Thoracic aorta (tissue), 2 donors: ENCODE measurements at regions not wholly inside any gene's neighbourhood (a gene's known extent, or its start where the extent isn't known, plus 50 kb on each side); places are given as distances from the start of the nearest gene placed in this dataset.

Source experiments
- ATAC-seq: fragments of 150-250 bp; one replicate; pipeline ENCODE4 v1.8.0; 2017; ENCODE audit warnings: low read depth; ENCODE audit not compliant: insufficient number of reproducible peaks, low FRiP score
- DNase-seq: peaks from one replicate; pipeline ENCODE4 v3.0.0-alpha.2; 2020; ENCODE audit warnings: low spot score
- H3K27ac ChIP-seq, 2 donors: fragments of 200-600 bp; sonication (generic); 1 replicate in 1 of 2; 2 replicates in 1 of 2; pipeline ENCODE4 v1.5.1; 2016; ENCODE audit warnings: mild to moderate bottlenecking in 2 of 2, moderate library complexity in 2 of 2
- H3K27me3 ChIP-seq: fragments of 200-600 bp; sonication (generic); replicated peaks from 2 replicates; pipeline ENCODE4 v1.6.0; 2016; ENCODE audit warnings: mild to moderate bottlenecking; ENCODE audit not compliant: insufficient read depth
- H3K36me3 ChIP-seq: fragments of 200-600 bp; sonication (generic); one replicate; pipeline ENCODE4 v1.5.1; 2016
- H3K4me1 ChIP-seq, 2 donors: fragments of 200-600 bp; sonication (generic); 1 replicate in 1 of 2; 2 replicates in 1 of 2; pipeline versions ENCODE4 v1.5.1 to v1.6.0; 2016; ENCODE audit warnings: low read depth in 2 of 2, mild to moderate bottlenecking in 1 of 2; ENCODE audit not compliant: control insufficient read depth in 1 of 2
- H3K4me3 ChIP-seq: fragments of 200-600 bp; sonication (generic); 2 replicates; pipeline ENCODE4 v1.5.1; 2016; ENCODE audit warnings: mild to moderate bottlenecking
- H3K9me3 ChIP-seq: fragments of 200-600 bp; sonication (generic); 2 replicates; pipeline ENCODE4 v1.5.1; 2016
- CTCF ChIP-seq: fragments of 200-600 bp; sonication (generic); IDR thresholded peaks from one replicate; pipeline ENCODE4 v1.5.1; 2019; ENCODE audit warnings: antibody characterized with exemption

GRCh38 chr14:62213516-62213915 is 451.3 kb downstream of the SNAPC1 start:
- no peak for DNase-seq
- Histone ChIP-seq H3K27me3 (no peaks in the 10 kb centered on the region), H3K27ac (no peak overlapping the region), H3K36me3 (no peaks in the 10 kb centered on the region), H3K4me1 (no peaks in the 10 kb centered on the region), H3K4me3 (no peak overlapping the region), H3K9me3 (no peaks in the 10 kb centered on the region)
- no peak for ATAC-seq
- TF ChIP-seq CTCF: no peak

- H3K4me1 ChIP-seq: no peaks in the 10 kb centered on the region
- H3K9me3 ChIP-seq: no peaks in the 10 kb centered on the region
- no peaks in the 10 kb centered on the region for H3K36me3 ChIP-seq
- no peak overlapping the region for H3K4me3 ChIP-seq
- DNase-seq (no peak), ATAC-seq (no peak)
- H3K27ac ChIP-seq: no peak overlapping the region
- H3K27me3 ChIP-seq: no peaks in the 10 kb centered on the region
- no peak for TF ChIP-seq CTCF
Measured at GRCh38 chr14:62216121-62216520, 453.9 kb downstream of the SNAPC1 start.

GRCh38 chr14:62234849-62235248 is 472.6 kb downstream of the SNAPC1 start:
- DNase-seq: no peak
- Histone ChIP-seq H3K4me3 (no peak overlapping the region), H3K9me3 (no peaks in the 10 kb centered on the region), H3K27ac (no peak overlapping the region), H3K27me3 (no peaks in the 10 kb centered on the region), H3K4me1 (no peaks in the 10 kb centered on the region), H3K36me3 (no peaks in the 10 kb centered on the region)
- TF ChIP-seq CTCF: no peak
- no peak for ATAC-seq

GRCh38 chr14:62244221-62244620 is 482.0 kb downstream of the SNAPC1 start:
- Histone ChIP-seq H3K27me3 (no peaks in the 10 kb centered on the region), H3K9me3 (no peaks in the 10 kb centered on the region), H3K4me1 (no peaks in the 10 kb centered on the region), H3K36me3 (no peaks in the 10 kb centered on the region), H3K27ac (no peak overlapping the region), H3K4me3 (no peak overlapping the region)
- DNase-seq: no peak
- no peak for TF ChIP-seq CTCF
- ATAC-seq: no peak

GRCh38 chr14:62247266-62247665 is 485.0 kb downstream of the SNAPC1 start:
- ATAC-seq (no peak), DNase-seq (no peak)
- Histone ChIP-seq H3K4me1 (no peaks in the 10 kb centered on the region), H3K36me3 (no peaks in the 10 kb centered on the region), H3K9me3 (no peaks in the 10 kb centered on the region), H3K27ac (no peak overlapping the region), H3K27me3 (no peaks in the 10 kb centered on the region), H3K4me3 (no peak overlapping the region)
- TF ChIP-seq CTCF: no peak
